Hematopoietic multipotent progenitor cell (in vitro differentiated cells): ENCODE measurements at regions not wholly inside any gene's neighbourhood (a gene's known extent, or its start where the extent isn't known, plus 50 kb on each side); places are given as distances from the start of the nearest gene placed in this dataset.

ENCODE experiments used
- DNase-seq, 3 donors: peaks; one replicate each; pipeline ENCODE4 v3.0.0-alpha.2; 2011 to 2015; ENCODE audit warnings: low read depth in 2 of 3, low spot score in 2 of 3

DNA sequence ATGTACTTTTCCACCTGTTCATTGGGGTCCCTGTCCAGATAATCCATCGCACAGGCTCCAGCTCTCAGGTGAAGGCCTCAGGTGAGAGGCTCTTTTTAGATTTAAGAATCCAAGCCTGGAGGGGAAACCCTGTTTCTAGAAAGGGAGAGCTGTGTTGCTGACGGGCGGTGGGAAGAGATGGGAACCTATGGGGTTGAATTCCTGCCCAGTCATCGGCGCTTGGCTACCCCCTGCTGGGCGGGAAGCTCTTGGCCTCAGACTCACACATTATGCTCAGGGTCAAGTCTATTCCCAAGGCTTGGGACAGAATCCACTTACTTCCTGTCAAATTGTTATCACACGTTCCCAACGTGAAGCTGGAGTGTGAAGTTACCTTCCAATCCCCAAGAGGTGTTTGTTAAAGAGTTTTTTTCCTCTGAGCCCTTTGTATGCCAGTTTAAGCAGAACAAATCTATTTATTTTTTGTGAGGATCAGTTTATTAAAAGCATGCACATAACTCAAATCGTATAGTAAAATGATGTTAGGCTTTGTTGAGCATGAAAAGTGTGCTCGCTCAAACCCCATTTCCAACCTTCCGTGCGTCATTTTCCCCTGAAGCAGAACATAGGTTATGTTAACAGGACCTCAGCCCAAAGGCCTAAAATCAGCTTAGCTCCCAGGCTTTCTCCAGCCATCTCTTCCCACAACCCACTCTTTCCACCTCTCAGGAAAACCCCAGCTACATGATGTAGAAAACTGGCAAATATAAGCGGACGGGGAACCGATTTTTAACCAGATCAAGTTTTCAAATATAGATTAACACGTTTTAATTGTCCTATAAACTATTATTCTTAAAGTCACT, 181.7 kb upstream of the ETAA1 start:
- peak in 2 of 3 donors; percentile 41 to 70 for DNase-seq

DNA sequence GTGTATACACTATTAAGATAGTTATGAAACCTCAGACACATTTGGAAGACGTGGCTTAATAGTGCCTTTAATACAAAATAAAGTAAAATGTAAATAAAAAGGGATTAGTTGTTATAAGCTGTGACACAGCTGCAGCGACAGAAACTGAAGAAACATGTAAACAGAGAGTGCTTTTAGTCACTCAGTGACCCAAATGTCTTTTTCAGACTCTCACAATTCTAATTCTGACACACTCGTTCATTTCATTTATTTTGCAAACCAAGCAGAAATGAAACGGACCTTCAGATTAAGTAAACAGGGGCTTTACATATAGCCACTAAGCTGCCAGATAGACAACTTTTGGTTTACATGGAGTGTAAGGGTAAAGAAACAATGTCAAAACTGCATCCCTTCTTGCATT, 181.0 kb upstream of the ETAA1 start:
- DNase-seq: no peak

DNA sequence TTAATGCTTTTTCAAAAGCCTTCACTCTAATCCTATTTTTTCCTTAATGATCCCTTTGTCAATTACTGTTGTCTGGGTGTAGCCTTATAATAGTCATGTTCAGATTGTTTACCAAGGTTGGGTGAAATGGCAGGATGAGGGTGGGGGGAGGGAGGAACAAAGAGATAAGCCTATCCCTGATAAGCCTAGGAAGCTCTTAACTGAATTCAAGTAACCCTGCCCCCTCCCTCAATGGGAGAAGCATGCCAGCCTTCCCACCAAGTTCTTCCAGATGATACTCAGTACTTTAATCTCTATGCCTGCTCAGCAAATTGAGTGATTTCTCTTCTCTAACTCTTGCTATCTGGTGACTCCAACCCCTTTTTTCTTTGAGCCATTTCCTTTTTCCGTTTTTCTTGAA, 180.3 kb upstream of the ETAA1 start:
- no peak for DNase-seq

DNA sequence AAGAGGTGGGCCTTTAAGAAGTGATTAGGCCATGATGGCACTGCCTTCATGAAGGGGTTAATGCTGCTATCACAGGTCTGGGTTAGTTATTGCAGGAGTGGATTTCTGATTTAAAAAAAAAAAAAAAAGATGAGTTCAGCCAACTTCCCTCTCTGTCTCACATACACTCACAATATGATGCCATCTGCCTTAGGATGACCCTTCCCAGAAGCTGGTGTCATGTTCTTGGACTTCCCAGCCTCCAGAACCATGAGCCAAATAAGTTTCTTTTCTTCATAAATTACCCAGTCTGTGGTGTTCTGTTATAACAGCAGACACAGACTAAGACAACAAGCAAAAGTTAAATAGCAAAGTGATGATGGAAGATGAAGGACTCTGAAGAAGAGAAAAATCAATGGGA, 179.7 kb upstream of the ETAA1 start:
- no peak for DNase-seq

DNA sequence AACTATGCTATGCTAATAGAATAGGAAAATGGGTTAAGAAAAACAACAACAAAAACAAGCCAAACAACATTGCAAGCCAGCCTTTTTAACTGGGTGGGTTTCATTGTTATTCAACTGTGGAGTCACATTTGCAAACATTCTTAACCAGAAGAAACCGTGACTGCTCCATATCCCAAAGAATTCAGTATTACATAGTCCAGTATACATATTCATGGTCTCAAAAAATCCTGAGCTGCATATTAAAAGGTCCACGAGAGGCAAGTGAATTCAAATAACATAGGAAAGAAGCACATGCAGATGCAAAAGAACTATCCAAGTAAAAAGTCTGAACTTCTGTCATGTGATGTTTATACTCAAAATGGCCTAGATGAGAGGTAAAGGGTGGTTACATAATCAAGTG, 179.1 kb upstream of the ETAA1 start:
- DNase-seq: no peak

DNA sequence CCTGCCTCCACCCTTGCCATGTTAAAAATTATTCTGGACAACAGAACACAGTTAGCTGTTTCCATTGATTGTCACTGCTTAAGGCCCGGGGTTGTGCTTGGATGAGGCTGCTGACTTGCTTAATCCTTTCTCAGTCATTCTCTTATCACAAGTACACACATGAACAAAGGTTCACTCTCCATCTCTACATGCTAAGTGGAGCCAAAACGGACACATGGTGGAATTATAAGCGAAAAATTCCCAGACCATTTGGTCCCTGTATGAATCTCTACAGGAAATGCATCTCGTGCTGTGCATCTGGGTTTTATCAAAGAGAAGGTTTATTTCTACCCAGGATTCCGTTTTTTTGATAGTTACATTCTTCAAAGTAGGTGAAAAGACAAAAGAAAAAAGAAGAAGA, 177.5 kb upstream of the ETAA1 start:
- no peak for DNase-seq

DNA sequence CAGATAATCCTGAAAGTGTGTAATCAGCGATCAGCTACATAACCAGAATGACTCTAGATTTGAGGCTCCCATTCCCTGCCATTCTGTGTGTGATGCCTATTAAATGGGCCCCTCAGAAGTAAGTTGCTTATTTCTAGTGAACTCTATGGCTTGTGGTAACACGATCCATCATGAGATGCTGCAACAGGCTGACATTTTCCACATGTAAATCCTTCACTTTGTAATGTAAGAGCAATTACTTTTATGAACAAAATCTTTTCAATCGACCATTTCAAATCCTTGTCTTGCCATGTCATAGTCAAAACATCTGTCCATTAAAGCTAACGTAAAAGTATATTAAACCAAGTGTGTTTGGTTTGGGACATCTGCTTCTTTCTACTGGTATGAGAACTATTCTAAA, 175.9 kb upstream of the ETAA1 start:
- DNase-seq: no peak

DNA sequence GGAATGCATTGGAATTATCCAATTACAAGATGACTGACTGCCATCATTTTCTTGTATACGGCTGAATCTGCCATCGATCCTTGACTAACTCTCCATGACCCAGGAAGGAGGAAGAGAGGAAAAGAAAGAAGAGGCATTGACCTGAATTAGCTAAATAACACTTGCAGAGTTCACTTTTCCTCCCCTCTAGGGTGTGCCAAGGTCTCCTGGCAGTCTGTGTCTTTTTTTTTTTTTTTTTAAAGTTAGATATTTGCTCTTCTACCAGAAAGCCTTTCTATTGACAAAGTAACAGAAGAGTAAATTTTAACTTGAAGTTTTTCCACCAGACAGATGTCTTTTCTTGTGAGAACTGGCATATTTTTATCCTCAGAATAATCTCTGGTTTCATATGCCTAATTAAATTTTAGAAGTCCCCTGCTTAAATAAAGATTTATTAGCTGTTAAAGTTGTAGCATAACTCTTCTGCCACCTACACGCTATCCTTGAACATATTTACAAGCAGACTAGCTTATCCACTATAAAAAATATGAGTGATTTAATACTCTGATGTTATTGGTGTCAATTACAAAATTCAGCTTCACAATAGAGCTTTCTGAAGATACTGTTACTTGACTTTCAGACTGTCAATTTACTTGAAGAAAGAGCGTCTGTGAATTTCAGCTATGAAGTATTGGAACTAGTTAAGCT, 171.7 kb upstream of the ETAA1 start:
- no peak for DNase-seq

DNA sequence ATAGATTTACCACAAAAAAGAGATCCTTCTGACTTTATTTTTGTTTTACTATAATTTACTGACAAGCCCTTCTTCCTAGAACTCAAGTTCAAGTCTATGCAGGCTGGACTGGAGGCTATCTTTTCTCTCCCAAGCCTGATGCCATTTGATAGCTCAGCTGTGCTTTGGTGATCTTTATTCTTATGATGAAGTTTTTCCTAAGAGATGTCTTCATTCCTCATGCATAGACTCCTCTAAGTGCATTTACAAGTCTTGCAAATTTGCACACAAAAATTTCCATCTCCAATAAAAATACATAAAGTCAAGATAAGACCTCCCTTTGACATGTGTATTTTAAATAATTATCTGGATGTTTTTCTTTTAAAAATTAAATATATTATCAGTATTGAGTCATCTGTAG, 167.4 kb upstream of the ETAA1 start:
- no peak for DNase-seq

DNA sequence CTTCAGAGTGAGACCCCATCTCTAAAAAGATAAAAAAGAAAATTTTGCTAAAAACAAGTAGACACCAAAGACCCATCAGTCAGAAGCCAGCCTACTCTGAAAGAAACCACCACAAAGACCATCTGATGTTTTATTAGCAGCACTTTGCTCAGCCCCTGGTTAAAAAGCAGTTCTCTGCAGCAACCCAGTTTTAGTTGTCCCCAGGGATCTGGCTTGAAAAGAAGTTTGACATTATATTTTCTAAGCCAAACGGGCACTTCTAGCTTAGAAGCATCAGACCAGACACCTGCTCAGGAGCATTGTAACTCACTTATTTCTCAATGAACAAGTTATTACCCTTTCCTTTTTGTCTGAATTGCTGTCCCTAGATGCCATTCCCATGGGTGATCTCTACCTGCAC, 164.2 kb upstream of the ETAA1 start:
- no peak for DNase-seq

DNA sequence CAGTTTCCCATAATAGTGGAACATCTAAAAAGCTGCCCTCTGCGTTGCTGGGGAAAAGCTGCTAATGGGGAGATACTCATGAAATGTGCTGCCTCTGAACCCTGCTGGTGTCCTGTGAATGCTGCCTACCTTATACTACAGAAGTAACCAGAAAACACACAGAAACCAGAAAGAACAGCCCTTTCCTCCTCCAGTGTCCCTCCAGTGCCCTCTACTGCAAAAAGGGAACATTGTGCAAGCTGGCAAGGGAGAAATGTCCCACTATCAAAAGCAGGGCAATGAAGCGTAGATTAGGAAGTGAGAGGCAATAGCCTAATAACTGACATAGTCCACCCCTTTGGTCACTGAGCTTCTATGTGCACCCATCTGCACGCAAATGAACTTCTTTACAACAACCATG, 162.7 kb upstream of the ETAA1 start:
- DNase-seq: peak in 2 of 3 donors; percentile 26 to 70

DNA sequence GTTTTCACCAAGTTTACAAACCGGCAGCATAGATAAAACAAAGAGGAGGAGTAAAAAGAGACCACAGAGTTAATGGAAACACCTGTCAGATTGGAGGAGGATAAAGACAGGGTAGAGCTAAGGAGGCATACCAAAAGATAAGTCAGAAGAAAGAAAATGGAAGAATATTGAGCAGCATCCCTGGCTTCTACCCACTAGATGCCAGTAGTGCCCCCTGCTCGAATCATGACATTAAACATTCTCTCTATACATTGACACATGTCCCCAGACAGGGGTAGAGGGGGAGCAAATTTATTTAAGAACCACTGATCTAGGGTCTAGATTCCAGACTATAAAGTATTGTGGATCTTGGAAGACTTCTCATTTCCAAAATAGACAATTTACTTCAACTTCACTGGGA, 159.8 kb upstream of the ETAA1 start:
- DNase-seq: no peak

DNA sequence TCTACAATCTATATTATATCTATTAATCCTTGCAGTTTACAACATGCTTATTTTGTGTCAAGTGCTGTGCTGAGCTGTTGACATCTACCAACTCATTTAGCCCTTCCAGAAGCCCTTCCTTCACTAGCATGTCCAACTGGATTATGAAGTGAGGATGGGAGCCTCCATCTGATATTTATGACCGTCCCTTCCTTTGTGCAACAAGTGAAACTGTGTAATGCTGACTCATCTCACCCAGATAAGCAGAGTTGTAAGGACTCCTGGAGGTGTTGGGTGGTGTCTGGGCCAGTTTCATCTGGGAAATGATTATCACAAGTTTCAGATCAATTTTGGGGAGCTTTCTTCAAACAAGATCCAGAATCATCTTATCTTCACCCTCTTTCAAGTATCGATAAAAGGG, 156.6 kb upstream of the ETAA1 start:
- no peak for DNase-seq

DNA sequence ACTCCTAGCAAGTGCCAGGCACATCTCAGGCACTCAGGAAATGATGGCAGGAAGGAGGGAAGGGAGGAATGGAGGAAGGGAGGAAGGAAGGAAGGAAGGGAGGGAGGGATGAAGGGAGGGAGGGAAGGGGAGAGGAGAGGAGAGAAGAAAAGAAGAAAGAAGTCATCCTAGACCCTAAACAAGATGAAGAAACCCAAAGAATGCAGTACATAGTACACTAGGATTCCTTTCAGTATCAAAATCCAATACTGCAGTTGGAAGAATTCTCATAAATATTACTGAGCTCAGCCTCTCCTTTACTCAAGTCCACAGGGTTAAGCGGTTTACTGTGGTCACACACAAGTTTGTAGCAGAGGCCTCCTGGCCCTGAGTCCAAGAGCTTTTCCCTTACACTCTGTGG, 155.7 kb upstream of the ETAA1 start:
- no peak for DNase-seq

DNA sequence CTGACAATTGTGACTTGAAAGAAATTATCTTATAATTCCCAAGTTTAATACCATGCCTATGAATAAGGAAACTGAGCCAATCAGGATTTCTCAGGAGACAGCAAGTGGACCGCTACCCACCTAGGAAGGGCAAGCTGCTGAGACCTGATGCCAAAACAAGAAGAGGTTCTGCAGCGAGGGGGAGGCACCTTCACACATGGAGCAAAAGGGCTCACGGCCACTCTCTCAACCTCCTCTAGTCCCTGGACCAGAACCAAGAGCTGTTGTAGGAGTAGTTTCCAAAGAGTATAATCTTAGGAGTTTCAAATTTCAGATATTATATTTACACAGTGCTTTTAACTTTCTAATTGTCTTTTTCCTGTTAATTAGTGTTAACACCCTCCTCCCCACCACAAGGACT, 154.7 kb upstream of the ETAA1 start:
- no peak for DNase-seq

DNA sequence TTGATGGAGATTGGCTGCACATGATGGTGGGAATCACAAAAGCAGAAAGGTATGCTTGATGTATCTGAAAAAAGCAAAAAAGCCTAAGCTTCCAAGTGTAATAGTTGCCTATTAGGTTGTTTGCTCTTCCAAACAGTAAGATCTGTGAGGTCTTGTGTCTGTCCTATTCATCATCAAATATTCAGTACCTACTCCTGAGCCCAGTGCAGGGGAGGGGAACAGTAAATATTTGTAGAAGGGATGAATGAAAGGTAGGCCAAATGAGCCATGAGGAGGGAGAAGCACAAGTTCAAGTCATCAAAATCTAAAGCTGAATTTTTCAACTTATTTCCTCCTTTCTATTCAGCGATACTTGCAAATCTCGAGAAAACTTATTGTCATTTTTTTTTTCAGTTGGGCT, 153.2 kb upstream of the ETAA1 start:
- no peak for DNase-seq

DNA sequence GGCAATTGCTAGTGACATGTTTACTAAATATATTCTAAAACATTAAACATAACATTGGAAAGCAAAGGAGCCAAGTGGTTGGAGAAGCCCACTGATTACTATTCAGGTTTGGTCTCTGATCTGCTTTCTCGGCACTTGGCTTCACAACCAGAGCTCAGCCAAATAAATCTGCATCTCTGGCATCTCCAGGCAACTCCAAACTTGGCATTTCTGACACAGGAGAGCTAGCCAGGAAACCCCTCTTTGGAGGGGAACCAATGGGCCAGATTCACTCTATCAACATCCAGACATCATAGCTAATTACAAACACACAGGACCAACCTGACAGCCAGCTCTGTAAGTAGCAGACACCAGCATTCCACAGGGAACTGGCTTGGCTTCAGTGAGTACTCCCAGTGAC, 150.3 kb upstream of the ETAA1 start:
- no peak for DNase-seq

DNA sequence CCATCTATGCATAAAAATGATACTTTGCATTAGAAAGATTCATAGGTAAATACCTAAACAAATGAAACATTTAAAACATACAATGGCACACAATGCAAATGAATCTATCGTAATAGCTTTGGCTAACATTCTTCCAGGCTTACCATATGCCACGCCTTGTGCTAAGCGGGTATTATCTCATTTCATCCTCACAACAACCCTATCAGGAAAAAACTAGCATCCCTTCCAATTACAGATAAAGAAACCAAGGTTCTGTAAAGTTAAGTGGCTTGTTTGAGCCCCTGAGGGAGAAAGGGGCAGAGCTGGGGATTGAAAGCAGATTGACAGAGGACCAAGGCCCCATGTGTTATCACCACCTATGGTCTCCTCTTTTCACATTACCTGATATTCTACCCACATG, 145.4 kb upstream of the ETAA1 start:
- no peak for DNase-seq

DNA sequence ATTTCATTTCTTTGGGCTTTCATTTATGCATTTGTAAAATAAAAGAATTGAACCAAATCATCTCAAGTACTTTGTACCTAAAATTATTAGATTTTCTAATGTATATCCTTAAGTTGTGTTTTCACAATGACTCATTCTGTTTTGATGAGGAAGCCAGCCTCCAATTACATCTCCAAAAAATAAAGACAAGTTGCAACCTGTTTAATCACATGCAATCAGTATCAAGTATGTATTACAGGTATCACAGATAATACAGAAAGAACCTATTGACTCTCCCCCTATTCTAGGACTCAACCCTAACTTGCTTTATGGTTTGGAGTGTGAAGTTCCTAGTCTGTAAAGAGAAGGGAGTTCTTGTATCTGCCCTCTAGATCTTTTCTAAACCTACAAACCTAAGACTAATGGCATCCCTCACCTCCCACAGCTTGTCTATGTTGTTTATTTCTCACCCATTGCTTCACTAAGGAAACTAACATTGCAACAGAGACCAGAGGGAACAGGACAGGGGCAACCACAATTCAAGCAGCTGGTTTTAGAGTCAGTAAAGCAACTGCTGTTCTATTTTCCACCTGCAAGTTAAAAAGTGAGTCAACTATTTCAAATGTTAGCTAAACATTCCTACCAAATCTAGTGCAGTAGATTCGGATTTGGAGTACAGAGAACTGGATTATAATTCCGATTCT, 141.1 kb upstream of the ETAA1 start:
- no peak for DNase-seq

DNA sequence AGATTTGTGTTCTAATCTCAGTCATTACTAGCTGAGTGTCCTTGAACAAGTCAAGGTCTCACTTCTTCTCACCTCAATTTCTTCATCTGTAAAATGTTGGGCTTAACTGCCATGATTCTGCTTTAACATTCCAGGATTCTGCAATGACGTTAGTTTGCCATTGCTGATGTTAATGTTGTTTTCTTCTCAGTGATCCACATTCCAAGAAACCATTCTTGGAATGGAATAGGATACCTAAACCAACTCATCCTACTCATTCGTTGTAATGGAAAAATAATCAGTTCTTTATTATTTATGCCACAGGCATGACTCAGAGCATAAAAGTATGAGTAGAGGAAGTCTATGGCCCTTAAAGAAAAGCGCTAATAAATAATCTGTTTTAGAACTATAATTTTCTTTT, 140.2 kb upstream of the ETAA1 start:
- DNase-seq: no peak

DNA sequence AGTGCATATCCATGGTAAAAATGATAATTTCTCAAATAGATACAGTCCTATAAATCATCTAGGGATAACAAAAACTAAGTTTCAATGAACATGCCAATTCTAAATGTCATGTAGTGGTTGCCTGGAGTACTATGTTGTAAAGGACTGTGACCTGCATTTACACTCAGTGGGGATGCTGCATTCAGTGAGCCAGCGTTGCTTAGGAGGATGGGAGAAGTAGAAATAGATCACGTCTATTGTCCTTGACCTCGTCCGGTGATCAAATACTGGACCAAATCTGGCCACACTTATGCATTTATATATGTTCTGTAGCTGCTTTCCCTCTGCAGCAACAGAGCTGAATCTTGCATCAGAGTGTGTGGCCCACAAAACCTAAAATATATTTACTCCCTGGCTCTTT, 139.0 kb upstream of the ETAA1 start:
- DNase-seq: no peak

DNA sequence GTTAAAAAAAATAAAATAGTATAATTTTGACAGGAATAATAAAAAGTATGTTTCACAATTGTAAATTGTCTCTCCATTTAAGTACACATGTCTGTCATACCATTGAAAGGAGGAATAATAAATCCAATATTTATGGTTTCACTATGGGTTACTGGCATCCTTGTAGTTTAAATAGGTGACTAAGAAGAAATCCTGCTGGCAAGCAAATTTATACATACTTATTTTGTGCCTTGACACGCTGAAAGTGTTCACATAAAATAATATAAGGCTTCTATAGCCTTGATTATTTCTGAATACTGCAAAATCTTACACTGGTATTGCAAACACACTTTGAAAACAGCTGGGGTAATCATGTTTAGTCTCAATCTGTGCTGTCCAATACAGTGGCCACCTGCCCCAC, 138.3 kb upstream of the ETAA1 start:
- DNase-seq: no peak
